GM18867 (cell line): ENCODE measurements at regions not wholly inside any gene's neighbourhood (a gene's known extent, or its start where the extent isn't known, plus 50 kb on each side); places are given as distances from the start of the nearest gene placed in this dataset.

Source experiments
- ATAC-seq: cut with Tn5 transposase; IDR thresholded peaks from one replicate; pipeline ENCODE4 v1.9.1; 2021; ENCODE audit warnings: mild to moderate bottlenecking, moderate library complexity; ENCODE audit not compliant: unreplicated experiment

DNA sequence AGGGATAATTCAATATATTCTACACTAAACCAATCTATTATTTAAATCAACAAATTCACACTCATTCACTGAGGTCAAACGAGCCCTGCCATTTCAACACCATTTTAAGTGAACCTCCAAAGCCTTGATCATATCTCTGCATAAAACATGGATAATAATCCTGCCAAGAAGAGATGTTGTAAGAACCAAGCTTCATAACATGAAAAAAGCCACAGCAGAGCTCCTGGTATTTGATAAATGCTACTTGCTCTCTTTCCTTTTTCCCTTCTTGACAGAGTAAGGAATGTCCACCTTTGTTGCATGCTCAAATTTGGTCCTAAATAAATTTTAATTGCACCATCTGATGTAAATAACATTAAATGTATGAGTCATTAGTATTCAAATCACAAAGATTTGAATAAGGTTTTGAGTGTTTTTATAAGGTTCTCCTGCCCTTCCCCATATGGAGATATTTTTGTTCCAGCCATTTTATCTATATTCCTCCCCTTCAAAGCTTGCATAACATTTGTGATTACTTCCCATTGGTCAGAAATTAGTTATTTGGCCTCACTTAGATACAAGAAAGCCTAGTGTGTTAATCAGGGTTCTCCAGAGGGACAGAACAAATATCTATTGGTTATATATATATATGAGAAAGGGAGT is 318.8 kb downstream of the RND3 start:
- ATAC-seq: no peak

DNA sequence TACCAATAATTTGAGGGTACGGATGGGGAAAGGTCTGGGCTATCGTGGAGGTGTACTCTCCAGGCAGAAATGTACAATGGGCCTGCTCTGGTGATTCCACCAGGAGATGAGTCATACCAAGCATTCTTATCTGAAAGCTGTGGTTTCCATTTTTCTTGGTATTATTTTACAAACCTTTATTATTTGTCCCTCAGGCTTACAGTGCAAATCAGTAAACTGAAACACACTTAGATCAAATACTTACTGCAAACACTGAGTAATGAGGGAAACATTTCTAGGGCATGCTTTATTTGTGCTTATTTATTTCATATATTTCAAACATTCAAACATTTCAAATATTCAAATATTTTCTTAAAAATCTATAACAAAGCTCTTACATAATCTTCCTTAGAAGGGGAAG is 319.8 kb downstream of the RND3 start:
- peak; percentile 98 for ATAC-seq

DNA sequence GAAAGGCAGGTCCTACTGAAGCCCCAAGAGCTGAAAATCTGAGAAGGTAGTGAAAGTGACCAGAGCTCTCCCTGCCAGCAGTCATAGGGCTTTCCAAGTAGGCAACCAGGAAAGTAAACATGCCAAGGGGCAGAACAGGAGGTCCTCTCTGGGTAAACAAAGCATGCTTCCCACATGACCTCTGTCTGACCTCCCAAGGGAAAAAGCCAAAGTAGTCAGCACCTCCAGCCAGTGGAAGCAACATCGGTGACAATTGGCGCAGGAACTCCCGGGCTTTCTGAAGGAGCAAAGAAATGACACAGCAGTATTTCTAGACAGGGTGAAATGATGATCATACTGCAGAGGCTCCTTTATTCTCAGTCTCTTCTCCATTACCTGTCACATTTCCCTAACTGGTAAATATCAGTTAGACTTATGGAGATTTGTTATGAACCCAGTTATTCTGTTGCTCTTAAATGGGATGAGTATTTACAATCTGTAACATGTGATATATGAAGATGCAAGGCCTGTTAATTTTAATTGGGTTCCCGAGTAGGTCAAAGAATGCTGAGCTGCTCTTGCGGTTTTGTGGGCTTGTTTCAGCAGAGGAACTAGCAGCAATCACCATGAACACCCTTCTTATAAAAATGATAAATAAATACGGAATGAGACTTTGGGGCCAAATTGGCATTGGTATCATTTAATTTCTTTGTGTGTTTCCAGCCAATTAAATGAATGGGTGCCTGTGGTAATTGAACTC is 321.0 kb downstream of the RND3 start:
- ATAC-seq: no peak

DNA sequence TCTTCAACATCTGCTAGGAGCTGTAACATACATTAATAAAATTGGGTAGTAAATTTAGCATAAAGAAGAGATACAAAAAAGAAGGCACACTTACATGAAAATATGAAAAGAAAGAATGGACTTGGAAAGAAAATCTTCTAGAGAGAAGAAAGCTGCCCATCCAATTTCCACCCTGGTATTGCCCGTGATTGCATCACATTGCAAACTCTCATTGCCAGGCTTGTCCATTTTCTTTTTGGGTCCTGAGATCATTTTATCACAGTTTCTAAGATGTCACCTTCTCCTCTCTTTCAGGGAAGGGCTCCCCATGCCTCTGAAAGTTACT is 321.5 kb downstream of the RND3 start:
- ATAC-seq: no peak

DNA sequence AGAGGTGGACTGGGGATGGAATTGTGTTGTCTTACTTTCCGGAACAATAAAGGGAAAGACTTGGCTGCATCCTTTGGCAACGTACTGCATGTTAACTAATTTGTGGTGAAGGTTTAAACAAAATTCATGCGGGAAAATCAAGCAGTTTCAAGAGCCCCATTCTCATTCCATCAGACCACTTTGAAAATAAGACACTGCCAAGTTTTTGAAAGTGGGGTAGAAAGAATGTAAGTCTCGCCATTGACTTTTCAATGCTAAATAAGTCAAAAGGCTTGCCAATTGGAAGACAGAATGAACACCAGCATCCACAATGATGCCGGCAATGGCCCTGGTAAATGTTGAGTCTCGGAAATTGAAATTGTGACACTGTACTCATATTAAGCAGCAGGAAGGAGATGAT is 322.0 kb downstream of the RND3 start:
- ATAC-seq: no peak

DNA sequence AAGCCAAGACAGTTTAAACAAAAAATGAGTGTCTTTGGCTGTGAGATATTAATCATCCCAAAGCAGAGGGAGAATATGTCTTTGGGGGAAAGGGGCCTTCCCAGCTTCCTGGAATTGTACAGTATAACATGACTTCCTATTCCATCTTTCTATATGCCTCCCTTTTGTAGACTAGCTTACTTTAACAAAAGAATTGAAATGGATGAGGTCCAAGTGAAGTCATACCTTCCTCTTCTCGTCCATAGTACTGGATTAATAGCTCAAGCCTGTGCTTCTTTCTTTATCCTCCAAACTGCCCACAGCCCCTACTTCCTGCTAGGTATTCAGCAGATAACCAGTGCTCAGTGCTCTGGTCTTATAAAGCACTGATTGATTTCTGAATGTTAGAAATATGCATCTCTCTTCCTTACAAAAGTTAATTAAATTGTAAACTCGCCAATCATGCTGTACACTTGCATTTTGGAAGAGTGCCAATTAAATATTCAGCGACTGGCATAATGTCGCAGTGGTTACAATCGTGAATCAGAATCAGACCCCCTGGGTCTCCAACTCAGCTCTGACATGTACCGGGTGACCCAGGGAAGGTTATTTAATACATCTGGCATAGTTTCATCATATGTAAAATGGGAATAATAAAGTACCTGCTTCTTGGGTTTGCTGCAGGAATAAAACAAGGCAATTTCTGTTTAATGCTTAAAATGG is 325.1 kb downstream of the RND3 start:
- ATAC-seq: no peak

DNA sequence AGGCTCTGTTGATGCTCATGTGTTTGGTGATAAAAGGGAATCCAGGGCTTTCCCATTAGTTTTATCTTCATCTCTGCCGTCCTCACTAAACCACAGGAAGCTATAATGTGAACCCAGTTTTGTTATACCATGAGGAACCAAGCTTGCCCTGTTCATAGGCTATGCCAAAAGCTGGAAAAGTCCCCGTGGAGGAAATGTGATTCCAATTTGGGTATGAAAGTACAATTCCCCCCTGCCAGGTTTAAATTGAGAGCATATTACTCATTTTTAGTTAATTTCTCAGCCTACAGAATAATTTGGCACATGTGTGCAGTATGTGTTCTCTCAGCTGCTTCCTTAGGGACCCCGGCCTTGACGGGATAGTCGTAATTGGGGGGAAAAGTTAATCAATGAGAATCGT is 327.4 kb downstream of the RND3 start:
- ATAC-seq: no peak

DNA sequence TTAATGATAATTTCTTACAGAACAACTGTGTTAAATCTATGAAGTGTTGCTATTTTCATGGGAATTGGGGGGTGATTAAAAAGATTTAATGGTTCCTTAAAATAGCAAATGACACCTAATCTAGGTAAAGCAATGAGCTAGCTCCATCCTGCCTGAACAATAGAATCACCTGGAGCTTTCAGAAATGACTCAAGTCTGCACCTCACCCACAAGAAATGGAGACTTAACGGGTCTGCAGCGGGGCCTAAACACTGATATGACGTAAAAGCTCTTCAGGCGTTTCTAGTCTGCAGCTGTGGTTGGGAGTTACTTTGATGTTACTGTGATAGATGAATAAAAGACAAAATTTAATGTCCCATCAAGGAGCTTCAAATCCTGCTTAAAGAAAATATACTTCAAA is 328.2 kb downstream of the RND3 start:
- no peak for ATAC-seq

DNA sequence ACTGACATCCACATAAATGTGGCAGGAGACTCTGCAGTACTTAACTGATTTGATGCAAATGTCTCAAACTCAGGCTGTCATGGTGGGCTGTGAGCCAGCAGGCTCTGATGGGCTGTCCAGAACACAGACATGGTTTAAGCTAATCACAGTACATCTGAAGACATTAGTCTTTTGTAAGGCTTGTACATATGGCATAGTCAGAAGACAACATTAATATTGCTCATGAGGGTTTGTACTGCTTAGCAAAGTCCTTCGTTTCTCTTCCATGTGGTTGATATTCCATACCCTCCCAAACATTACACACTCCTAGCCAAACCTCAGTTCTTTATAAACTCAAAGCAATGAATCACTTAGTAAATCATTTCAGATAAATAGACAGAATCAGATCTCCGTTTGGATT is 330.6 kb downstream of the RND3 start:
- ATAC-seq: no peak

DNA sequence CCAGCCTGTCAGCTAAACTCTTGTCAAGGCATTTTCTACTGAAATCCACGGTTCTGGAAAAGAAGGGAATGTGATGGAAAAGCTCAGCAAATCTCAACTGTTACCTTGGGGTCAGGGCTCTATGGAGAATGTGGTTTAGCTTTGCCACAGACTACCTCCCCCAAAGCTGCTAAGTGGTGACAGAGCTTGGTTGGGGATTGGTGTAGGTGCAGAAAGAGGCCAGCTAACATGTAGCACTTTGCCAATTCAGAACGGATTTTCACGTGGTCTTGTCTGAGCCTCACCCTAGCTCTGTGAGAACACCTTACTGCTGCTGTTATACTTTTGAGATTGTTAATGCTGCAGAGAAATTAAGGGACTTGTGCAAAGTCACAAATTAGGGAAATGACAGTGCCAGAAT is 331.1 kb downstream of the RND3 start:
- ATAC-seq: no peak

DNA sequence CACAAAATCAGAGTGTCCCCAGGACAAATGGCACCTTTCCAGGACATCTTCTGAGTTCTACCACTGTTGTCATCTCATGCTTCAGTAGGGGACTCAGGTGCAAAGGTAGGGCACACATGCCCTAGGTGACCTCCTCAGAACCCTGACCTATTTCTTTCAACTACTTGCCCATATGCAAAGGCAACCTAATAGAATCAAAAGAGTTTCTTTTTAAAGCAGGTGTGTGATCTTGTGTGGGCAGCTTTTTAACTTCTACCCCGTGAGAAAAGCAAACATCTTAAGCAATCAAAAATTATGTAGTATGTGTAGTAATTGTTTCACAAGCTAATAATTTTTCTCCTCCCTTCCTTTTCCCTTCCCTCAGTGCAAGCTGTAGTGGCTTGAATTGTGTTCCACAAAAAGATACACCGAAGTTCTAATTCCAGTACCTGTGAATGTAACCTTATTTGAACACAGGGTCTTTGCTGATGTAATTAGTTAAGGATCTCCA is 333.1 kb downstream of the RND3 start:
- ATAC-seq: no peak

DNA sequence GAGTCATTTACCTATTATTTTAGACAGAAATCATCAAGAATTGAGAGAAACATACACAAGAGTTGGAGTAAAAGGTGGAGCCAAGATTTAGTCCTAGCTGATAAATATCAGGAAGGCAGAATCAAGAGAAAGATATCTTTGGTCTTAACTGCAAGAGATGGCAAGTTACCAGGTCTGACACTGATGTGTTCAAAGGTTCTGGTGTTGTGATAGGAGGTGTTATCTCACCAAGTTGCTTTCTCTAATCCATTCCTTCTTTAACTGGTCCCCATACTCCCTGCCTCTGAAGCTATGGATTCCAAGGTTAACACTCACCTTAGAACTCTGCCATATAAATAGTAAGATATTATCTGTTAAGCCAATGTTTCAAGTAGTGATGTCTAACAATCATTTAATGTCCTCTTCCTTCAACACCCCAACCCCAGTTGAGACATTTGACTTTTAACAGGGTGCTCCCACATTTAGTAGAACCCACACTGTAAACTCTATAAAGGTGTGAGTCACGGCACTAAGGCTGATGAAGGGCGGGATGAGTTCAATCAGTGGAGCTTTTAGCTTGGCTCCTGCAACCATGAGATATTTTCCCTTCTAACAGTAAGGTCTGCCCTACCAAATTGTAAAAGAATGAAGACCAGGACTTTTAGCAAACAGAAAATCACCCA is 333.7 kb downstream of the RND3 start:
- ATAC-seq: no peak

DNA sequence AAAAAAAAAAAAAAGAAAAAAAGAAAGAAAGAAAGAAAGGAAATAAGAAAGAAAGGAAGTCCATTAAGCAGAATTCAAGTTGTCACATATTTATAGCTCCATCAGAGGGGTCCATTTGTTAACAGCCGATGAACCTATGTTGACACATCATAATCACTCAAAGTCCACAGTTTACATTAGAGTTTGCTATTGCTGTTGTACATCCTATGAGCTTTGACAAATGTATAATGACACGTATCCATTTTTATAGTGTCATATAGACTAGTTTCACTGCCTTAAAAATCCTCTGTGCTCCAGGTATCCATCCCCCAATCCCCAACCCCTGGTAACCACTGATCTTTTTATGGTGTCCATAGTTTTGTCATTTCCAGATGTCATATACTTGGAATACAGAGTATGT is 335.2 kb downstream of the RND3 start:
- ATAC-seq: no peak

DNA sequence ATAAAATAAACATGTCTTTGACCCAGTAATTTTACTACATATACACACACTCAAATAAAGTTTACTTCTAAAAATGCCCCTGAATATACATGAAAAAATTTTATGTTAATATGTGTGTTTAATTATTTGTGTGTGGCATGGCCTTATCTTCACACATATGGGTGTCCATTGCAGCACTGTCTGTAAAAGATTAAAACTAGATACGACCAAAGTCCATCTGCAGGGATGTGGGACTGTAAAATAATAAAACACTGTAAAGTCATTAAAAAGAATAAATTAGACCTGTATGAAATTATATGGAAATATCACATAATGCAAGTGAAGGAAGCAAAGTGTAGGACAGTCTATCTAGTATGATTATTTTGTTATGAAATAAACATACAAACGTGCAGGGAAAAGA is 337.3 kb downstream of the RND3 start:
- ATAC-seq: no peak

DNA sequence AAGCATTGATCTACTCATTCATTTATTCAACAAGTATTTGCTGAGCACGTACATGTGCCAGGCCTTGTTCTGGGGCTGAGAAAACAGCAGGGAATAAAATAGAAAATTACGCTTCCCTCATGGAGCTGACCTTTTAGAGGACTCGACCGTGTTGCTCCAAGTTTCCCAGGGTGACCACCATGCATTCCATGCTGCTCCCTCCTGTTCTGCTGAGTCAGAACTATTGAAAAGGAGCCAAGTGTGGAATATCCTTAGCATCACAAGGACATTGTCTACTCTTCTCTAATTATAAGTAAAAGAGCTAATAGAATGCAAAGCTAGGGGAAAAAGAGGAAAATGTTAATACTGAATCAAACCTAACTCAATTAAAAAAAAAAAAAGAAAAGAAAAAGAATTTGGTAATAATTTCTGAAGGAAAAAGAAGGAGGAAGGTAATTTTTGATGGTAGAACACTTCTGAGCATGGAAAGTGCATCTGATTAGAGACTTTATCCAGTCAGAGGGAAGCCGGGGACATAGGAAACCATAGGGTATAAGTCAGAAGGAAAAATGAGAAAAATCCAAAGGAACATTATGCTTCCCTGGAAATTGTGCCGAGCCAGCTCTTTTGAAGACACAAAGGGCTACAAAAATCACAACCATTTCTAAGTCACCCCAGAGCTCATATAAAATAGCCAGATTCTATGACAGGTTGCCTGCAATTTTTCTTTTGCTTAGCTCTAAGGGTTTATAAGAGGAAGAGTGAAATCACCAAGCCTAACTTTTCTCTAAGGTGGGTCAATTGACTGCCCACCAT is 339.4 kb downstream of the RND3 start:
- no peak for ATAC-seq

DNA sequence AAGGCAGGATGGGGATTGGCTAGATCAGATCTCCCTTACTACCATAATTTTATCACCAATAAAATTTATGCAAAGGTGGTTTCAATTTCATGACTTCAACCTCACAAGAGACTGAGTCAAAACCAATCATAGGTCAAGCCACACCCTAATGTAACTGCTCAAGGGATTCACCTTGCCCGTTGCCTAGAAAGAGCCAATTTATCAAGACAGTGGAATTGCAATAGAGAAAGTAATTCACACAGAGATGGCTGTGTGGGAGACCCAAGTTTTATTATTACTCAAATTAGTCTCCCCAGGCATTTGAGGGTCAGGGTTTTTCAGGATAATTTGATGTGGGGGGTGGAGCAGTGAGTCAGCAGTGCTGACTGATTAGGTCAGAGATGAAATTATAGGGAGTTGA is 340.6 kb downstream of the RND3 start:
- ATAC-seq: no peak

DNA sequence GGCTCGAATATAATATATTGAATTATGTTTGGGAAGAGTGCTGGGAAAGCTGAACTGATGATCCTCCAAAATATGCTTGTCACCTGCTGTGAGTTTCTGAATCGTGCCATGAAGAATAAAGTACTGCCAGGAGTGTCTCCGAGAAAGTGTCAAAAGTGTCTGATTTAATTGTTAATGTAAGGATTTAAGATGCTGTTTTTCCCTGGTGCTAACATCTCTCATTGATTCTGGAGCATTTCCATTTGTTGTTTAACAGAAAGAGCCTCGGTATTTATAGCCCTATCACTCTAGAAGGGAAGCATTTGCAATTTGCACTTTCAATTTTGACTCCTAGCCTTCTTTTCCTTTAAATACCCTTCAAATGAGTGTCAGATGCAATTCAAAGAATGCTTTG is 342.2 kb downstream of the RND3 start:
- ATAC-seq: no peak

DNA sequence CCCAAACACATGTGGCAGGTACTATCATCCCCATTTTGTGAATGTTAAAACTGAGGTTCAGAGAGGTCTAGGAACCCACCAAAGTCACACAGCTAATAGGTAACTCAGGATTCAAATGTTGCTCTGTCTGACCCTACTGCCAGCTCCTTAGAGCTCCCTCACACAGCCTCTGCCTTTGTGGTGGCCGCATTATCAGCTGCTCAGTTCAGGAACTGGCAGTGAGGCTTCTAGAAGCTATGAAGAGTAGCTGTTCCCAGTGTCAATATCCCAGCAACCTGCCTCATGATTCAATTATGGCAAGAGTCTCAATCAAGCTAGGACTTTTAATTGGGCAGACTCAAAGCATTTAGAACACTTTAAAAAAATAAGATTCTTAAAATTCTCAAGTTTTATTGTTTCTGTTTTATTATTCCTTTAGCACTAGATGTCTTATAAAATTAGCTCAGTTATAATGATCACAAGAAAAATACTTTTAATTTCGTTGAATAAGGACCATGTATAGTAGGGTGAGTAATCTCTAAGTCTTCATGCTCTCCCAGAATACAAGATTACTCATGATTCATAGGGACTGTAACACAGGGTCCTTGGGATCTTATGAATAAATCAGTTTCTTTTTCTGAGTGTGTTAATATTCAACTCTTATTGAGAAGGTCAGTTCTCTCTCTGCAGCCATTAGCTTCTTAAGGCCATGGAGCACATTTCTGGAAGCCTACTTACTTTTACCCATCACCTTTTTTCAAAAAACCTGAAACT is 342.7 kb downstream of the RND3 start:
- ATAC-seq: no peak

DNA sequence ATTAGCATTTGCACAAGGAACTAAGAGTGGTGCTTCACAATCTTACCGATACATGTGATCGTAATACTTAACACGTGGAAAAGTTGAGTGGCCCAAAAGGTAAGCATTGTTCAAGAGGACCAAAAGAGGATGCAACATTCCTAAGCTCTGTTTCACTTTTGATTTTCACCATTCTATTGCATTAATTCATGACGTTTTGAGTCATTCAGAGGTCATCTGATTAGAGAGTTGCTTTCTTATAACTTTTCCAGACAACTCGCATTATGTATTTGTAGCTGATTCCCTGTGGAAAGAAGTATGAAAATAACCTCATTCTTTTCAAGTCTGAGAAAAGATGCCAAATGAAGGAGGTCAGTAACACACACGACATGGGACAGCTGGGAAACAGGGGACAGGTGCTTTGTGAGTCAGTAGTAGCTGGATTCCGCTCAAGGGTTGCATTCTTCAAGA is 344.4 kb downstream of the RND3 start:
- ATAC-seq: no peak

DNA sequence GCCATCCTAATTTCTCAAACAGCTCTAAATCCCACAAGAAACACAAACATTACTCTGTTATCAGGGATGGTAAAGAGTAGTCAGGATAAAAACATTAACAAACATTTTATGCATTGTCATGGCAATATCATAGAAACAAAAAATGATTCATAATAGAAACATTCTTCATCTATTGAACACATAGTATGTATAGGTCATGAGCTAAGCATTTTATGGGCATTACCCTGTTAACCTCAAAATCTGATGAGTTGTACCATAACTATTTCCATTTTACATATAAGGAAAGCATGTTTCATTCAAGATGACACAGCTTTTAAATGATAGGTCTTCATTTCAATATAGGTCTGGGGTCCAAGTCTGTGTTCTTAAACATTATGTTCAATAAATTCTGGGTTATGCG is 344.9 kb downstream of the RND3 start:
- ATAC-seq: no peak
